HG02759 (cell line): ENCODE measurements at regions not wholly inside any gene's neighbourhood (a gene's known extent, or its start where the extent isn't known, plus 50 kb on each side); places are given as distances from the start of the nearest gene placed in this dataset.

ENCODE experiments used
- ATAC-seq: cut with Tn5 transposase; IDR thresholded peaks from one replicate; pipeline ENCODE4 v1.9.1; 2021; ENCODE audit warnings: mild to moderate bottlenecking, moderate library complexity; ENCODE audit not compliant: unreplicated experiment

DNA sequence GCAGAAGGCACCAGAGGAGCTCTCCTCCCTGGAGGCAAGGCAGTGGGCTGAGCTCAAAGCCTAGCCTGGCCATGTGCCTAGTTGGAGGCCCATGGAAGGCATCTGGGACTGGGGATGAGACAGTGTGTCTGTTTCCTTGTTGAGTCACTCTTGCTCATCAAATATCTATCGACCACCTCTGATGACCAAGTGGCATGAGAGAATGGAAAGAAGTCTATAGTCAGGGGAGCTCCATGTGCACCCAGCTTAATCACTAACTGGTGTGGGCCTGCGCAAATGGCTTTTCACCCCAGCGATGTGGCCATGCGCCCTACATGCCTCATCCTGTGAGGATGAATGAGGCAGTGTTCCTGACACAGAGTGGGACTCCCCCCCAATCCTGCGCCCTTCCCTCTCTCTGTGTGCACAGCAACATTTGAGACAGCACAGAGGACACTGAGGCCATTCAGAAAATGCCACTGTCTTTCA lies 229.9 kb downstream of the RPS24 start:
- ATAC-seq, result no peak

- ATAC-seq, result no peak
Measured at GRCh38 chr10:78264361-78264760, 230.7 kb downstream of the RPS24 start.

DNA sequence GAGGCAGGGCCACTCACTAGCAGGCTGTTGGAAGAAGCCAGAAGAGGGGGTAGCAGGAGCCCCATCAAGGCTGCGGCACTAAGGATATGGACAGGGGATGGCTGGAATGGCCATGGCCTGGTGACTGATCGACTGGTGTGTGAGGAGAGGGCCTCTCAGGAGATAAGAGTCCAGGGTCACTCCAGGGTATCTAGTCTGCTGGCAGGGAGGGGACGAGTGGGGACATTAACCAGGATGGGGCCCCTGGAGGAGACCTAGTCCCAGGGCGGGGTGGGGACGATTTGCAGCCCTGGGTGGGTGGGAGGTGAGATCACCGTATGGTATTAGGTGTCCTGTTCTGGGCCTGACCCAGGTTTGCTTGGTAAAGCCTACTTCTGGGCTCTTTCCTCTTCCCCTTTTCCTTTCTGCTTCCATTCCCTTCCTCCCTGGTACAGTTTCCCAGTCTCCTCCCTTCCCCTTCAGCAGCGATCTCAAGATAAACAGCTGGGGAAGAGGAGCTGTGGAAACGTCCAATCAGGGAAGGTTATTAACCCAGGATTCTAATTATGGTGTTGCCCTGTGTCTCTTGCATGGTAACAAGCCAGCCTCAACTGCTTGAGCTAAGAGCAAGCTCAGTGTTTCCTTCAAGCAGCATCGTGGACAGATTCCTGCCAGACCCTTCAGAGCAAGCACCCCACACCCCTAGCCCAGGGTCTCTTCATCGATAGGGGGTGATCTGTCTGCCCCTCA lies 233.2 kb downstream of the RPS24 start:
- ATAC-seq, result no peak

GRCh38 chr10:78267598-78267997 lies 233.9 kb downstream of the RPS24 start:
- ATAC-seq, result no peak

DNA sequence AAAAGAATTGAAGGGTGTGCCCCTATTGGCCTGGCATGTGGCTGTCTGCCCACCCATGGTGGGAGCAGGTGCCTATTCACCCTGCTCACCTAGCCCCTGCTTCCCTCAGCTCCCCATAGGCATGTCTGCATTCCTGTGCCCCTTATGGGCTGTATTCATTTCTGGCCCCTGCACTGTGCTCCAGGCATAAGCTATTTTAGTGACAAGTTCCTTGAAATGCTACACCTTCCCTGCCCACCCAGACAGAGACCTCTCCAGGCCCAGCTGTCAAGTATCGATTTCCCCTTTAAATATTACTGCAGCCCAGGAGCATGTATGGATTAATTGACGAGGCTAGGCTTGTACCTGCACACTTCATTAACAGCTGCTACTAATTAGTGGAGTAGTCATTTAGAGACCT lies 235.4 kb downstream of the RPS24 start:
- no peak for ATAC-seq

DNA sequence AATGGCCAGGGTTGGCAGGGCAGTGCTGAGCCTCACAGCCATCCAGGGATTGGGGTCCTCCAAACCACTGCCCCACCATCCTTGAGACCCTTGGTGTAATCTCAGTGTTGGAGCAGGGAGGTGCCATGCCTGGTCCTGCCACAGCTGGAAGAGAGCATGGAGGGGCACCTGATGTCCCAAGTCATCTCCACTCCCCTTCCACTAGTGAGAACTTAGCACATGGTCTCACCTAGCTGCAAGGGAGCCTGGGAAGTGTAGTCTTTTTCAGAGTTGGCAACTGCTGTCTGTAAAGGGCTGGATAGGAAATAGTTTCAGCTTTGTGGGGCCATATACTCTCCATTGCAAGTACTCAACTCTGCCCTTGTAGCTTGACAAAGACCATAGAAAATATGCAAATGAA lies 238.7 kb downstream of the RPS24 start:
- no peak for ATAC-seq

GRCh38 chr10:78274491-78274890 lies 240.8 kb downstream of the RPS24 start:
- ATAC-seq, result no peak

DNA sequence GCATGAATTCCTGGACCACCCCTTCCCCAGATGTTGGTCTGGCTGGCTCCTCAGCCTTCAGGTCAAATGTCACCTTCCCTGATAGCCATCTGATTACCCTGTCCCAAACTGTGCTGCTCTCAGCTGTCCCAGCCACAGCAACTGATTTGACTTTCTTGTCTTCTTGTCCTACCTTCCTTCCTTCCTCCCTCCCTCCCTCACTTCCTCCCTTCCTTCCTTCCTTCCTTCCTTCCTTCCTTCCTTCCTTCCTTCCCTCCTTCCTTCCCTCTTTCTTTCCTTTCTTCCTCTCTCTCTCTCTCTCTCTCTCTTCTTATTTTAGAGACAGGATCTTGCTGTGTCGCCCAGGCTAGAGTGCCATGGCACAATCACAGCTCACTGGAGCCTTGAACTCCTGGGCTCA lies 242.5 kb downstream of the RPS24 start:
- no peak for ATAC-seq

DNA sequence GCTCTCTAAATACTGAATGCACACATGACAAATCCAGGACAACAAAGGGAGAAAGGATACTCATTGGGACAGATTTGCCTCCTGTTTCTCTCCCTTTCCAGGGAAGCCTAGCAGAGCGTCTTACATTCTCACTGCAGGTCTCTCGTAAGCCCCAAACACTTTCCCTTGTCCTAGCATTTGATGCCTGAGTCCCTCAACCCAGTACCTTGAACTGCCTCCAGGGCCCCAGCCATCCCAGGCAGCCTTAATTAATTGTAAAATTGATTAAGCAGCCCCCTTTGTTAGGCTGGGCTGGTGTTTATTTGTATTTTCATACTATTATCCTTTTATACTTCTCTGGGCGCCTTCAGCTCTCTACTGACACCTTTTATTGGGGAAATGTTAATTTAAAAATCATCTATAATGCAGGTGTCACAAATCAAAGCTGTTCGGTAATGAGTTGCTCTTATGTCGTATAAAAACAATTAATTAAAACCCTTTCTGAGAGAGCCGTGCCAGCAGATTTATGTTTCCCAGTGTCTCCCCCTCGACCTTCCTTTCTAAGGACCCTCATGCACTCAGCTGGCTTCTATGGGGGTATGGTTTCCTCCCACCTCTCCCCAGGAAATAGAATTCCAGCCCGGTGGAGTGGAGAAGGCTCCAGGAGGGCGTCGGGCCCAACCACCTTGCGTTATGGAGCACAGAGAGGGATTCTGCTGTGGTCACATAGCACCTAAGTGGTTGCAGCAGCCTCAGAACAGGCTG lies 243.8 kb downstream of the RPS24 start:
- no peak for ATAC-seq

- ATAC-seq, result no peak
Measured at GRCh38 chr10:78278058-78278404, 244.4 kb downstream of the RPS24 start.

- no peak for ATAC-seq
Measured at GRCh38 chr10:78279756-78280155, 246.1 kb downstream of the RPS24 start.

GRCh38 chr10:78280604-78281003 lies 246.9 kb downstream of the RPS24 start:
- no peak for ATAC-seq

DNA sequence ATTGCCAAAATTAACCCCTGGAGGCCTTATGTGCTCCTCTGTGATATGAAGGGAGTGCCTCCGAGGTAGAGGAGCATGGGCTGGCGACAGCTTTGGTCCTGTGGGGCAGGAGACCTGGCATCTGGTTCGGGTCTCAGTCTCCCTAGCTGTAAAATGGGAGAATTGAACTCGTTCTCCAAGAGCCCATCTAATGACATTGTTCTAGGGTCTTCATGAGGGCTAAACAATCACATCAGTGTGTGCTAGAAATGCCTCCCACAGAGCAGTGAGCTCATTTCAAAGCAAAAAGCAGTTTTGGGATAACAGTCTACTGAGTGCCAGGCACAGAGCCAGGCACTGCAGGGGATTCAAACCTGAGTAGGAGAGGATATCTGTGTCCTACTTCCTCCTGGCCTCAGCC lies 248.0 kb downstream of the RPS24 start:
- no peak for ATAC-seq

- ATAC-seq, result no peak
Measured at GRCh38 chr10:78283069-78283682, 249.5 kb downstream of the RPS24 start.

- ATAC-seq, result no peak
Measured at GRCh38 chr10:78284381-78284780, 250.7 kb downstream of the RPS24 start.

- no peak for ATAC-seq
Measured at GRCh38 chr10:78285226-78285625, 251.6 kb downstream of the RPS24 start.

DNA sequence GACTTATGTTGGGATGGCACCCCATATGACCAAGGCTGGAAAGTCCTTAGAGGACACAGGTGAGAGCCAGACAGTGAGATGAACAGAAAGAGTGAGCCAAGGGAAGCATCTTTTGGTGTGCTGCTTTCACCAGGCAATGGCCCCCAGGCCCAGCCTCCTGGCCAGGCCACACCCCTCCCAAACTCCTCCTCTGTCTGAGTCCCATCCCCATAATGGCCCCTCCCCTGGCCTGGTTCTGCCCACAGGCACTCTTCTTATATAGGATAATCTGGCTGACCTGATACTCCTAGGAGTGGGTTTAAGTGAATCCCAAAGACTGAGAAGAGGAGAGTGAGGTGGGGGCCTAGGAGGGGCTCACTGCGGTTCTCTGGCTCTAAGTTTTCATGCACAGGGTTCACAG lies 252.5 kb downstream of the RPS24 start:
- no peak for ATAC-seq

GRCh38 chr10:78286668-78287067 lies 253.0 kb downstream of the RPS24 start:
- ATAC-seq, result no peak

- no peak for ATAC-seq
Measured at GRCh38 chr10:78287618-78288017, 254.0 kb downstream of the RPS24 start.

GRCh38 chr10:78288663-78289062 lies 255.0 kb downstream of the RPS24 start:
- ATAC-seq, result no peak

DNA sequence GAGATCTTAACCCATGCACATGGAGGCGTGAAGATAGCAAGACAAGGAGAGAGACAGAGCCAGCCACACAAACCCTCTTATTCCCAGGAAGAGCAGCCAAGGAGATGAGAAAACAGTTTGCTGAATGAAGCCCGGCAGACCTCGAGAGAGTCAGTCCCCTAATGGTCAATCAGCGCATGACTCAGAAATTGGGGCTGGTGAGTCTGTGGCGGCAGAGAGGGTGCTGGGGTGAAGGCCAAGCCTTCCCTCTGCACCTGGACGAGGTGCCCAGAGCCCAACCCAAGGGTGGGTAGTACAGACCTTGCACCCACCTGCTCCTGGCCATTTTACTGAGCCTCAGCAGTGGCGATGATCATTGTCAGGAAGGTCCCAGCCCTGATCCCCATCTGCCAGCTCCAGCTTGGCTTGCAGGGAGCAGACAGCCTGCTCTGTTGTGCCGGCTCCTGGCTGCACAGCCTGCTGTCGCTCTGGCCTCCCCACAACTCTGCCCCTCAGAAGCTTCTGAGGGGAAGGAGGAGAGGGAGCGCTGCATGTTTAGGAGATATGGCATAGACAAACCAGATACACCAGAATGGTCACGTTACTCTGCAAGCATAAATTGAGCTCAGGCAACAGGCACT lies 256.6 kb downstream of the RPS24 start:
- no peak for ATAC-seq

DNA sequence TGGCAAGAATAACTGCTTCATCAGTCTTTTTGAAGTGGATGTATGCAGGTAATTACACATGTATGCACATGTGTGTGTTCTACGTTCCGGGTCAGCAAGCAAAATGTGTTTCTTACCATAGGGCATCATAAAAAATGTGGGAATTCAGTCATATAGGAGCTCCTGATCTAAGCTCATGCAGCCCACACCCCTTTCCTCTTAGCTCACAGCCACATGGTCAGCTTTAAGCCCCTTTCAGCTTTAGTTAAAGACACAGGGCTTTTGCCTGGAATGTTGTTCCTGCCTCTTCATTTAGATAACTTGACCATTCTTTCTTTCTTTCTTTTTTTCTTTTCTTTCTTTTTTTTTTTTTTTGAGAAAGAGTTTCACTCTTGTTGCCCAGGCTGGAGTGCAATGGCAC lies 258.1 kb downstream of the RPS24 start:
- no peak for ATAC-seq
